HG02884 (cell line): ENCODE measurements at regions not wholly inside any gene's neighbourhood (a gene's known extent, or its start where the extent isn't known, plus 50 kb on each side); places are given as distances from the start of the nearest gene placed in this dataset.

ENCODE experiments used
- ATAC-seq: cut with Tn5 transposase; IDR thresholded peaks from one replicate; pipeline ENCODE4 v1.9.1; 2021; ENCODE audit warnings: mild to moderate bottlenecking, moderate library complexity; ENCODE audit not compliant: unreplicated experiment

DNA sequence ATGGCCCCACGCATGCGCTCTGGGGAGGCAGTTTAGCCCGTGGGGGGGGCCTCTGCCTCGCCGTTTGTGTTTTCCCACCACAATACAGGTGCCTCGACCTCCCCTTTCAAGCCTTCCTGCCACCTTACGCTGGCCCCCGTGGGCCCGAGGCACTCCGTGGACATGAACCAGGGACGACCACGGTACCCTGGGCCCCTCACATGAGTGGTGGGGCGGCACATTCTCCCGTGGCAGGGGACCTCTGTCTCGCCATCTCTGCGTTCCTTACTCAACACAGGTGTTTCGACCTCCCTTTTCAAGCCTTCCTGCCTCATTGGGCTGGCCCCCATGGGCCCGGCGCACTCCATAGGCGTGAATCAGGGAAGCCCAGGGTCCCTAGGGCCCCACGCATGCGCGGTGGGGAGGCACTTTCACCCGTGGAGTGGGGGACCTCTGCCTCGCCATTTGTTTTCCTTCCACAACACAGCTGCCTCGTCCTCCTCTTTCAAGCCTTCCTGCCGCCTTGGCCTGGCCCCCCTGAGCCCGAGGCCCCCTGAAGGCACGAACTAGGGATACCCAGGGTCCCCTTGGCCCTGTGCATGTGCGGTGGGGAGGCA, 339.5 kb downstream of the ALG10 start:
- ATAC-seq, result no peak

GRCh38 chr12:34363050-34363673, 340.9 kb downstream of the ALG10 start:
- ATAC-seq, result no peak

- ATAC-seq, result no peak
Observed at GRCh38 chr12:34368079-34368478, 345.8 kb downstream of the ALG10 start.

- ATAC-seq, result no peak
Observed at GRCh38 chr12:34371050-34371449, 348.8 kb downstream of the ALG10 start.

DNA sequence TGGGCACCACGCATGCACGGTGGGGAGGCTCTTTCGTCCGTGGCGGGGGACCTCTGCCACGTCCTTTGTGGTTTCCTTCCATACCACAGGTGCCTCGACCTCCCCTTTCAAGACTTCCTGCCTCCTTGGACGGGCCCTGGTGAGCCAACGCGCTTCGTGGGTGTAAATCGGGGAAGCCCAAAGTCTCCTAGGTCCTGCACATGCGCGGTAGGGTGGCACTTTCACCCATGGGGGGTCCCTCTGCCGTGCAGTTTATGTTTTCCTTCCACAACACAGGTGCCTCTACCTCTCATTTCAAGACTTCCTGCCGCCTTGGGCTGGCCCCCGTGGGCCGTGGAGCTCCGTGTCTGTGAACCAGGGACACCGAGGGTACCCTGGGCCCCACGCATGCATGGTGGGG, 349.7 kb downstream of the ALG10 start:
- no peak for ATAC-seq

DNA sequence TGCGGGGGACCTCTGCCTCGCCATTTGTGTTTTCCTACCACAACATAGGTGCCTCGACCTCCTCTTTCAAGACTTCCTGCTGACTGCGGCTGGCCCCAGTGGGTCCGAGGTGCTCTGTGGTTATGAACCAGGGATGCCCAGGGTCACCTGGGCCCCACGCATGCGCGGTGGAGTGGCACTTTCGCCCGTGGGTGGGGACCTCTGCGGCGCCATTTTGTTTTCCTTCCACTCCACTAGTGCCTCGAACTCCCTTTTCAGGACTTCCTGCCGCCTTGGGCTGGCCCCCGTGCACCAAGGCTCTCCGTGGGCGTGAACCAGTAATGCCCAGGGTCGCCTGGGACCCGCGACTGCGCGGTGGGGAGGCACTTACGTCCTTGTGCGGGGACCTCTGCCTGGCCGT, 351.6 kb downstream of the ALG10 start:
- ATAC-seq, result no peak

GRCh38 chr12:34376133-34376799, 354.0 kb downstream of the ALG10 start:
- ATAC-seq, result no peak

DNA sequence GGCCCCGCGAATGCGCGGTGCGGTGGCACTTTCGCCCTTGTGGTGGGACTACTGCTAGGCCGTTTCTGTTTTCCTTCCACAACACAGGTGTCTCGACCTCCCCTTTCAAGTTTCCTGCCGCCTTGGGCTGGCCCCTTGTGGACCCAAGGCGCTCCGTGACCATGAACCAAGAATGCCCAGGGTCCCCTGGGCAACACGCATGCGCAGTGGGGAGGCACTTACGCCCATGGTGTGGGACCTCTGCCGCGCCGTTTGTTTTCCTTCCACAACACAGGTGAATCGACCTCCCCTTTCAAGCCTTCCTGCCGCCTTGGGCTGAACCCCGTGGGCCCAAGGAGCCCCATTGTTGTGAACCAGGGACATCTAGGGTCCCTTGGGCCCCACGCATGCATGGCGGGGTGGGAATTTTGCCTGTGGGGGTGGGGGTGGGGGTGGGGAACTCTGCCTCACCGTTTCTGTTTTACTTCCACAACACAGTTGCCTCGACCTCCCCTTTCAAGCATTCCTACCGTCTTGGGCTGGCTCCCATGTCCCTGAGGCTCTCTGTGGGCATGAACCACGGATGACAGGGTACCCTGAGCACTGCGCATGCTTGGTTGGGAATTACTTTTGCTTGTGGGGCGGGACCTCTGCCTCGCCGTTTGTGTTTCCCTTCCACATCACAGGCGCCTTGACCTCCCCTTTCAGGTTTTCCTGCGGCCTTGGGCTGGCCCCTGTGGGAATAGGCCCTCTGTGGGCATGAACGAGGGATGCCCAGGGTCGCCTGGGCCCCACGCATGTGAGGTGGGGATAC, 355.1 kb downstream of the ALG10 start:
- ATAC-seq, result no peak

GRCh38 chr12:34379142-34379541, 356.8 kb downstream of the ALG10 start:
- ATAC-seq, result no peak

- no peak for ATAC-seq
Observed at GRCh38 chr12:34384693-34385092, 362.4 kb downstream of the ALG10 start.

DNA sequence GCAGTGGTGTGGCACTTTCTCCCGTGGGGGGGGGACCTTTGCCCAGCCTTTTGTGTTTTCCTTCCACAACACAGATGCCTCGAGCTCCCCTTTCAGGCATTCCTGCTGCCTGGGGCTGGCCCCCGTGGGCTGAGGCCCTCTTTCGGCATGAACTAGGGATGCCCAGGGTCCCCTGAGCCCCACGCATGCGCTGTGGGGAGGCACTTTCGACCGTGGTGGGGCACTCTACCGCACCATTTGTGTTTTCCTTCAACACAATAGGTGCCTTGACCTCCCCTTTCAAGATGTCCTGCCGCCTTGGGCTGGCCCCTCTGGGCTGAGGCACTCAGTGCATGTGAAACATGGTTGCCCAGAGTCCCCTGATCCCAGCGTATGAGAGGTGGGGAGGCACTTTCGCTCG, 363.7 kb downstream of the ALG10 start:
- ATAC-seq, result no peak

- no peak for ATAC-seq
Observed at GRCh38 chr12:34386621-34387255, 364.4 kb downstream of the ALG10 start.

DNA sequence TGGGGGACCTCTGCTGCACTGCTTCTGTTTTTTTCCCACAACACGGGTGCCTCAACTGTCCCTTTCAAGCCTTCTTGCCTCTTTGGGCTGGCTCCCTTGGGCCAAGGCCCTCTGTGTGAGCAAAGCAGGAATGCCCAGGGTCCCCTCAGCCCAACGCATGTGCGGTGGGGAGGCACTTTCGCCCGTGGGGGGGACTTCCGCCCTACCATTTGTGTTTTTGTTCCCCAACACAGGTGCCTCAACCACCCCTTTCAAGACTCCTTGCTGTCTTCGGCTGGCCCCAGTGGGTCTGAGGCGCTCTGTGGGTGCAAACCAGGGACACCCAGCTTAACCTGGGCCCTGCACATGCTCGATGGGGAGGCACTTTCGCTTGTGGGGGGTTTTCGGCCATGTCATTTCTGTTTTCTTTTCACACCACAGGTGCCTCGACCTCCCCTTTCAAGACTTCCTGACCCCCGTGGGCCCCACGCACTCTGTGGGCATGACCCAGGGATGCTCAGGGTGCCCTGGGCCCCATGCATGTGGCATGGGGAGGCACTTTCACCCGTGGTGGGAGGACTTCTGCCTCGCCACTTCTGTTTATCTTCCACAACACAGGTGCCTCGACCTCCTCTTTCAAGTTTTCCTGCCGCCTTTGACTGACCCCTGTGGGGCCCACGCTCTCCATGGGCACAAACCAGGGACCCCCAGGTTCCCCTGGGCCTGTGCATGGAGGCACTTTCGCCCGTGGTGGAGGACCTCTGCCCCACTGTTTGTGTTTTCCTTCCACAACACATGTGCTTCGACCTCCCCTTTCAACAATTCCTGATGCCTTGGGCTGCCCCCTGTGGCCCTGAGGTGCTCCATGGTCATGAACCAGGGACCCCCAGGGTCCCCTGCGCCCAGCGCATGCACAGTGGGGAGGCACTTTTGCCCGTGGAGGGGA, 365.7 kb downstream of the ALG10 start:
- ATAC-seq, result no peak

DNA sequence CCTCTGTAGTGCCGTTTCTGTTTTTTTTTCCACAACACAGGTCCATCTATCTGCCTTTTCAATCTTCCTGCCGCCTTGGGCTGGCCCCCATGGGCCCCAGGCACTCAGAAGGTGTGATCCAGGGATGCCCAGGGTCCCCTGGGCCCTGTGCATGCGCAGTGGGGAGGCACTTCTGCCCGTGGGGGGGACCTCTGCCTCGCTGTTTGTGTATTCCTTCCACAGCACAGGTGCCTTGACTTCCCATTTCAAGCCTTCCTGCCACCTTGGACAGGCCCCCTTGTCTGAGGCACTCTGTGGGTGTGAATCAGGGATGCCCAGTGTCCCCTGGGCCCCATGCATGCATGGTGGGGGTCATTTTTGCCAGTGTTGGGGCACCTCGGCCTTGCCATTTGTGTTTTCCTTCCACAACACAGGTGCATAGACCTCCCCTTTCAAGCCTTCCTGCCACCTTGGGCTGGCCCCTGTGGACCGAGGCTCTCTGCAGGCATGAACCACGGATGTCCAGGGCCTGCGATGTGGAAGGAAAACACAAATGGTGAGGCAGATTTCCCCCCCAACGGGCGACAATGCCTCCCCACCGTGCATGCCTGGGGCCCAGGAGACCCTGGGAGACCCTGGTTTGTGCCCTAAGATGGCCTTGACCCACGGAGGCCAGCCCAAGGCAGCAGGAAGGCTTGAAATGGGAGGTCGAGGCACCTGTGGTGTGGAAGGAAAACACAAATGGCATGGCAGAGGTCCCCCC, 366.5 kb downstream of the ALG10 start:
- no peak for ATAC-seq

DNA sequence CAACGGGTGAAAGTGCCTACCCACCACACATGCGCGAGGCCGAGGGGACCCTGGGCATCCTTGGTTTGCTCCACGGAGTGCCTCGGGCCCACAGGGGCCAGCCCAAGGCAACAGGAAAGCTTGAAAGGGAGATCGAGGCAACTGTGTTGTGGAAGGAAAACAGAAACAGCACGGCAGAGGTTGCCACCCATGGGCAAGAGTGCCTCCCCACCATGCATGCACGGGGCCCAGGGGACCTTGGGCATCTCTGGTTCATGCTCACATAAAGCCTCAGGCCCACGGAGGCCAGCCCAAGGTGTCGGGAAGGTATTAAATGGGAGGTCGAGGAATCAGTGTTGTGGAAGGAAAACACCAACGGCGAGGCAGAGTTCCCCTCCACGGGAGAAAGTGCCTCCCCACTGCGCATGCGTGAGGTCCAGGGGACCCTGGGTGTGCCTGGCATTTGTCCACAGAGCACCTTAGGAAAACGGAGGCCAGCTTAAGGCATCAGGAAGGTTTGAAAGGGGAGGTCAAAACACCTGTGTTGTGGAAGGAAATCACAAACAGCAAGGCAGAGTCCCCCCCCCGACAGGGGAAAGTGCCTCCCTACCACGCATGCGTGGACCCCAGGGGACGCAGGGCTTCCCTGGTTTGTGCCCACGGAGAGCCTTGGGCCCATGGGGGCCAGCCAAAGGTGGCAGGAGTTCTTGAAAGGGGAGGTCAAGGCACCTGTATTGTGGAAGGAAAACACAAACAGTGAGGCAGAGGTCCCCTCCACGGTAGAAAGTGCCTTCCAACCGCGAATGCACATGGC, 367.3 kb downstream of the ALG10 start:
- no peak for ATAC-seq

DNA sequence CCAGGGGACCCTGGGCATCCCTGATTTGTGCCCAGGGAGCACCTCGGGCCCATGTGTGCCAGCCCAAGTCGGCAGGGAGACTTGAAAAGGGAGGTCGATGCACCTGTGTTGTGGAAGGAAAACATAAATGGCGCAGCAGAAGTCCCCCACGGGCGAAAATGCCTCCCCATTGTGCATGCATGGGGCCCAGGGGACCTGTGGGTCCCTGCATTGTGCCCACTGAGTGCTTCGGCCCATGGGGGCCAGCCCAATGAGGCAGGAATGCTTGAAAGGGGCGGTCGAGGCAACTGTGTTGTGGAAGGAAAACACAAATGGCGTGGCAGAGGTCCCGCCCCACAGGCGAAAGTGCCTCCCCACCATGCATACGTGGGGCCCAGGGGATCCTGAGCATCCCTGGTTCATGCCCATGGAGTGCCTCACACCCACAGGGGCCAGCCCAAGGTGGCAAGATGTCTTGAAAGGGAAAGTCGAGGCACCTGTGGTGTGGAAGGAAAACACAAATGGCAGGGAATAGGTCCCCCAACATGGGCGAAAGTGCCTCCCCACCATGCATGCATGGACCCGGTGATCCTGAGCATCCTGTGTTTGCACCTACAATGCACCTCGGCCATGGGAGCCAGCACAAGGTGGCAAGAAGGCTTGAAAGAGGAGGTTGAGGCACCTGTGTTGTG, 368.0 kb downstream of the ALG10 start:
- no peak for ATAC-seq

- no peak for ATAC-seq
Observed at GRCh38 chr12:34390846-34391700, 368.8 kb downstream of the ALG10 start.
